ENCODE measurements at regions not wholly inside any gene's neighbourhood (a gene's known extent, or its start where the extent isn't known, plus 50 kb on each side); places are given as distances from the start of the nearest gene placed in this dataset.

DNA sequence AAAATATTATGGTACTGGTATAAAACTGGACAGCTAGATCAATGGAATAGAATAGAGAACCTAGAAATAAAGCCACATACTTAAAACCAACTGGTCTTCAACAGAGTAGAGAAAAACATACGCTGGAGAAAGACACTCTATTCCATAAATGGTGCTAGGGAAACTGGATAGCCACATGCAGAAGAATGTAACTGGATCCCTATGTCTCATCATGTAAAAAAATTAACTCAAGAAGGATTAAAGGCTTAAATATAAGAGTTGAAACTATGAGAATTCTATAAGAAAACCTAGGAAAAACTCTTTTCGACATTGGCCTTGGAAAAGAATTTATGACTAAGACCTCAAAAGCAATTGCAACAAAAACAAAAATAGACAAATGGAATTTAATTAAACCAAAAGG lies 114.6 kb downstream of the PCDH18 start:
- ChIA-PET POLR2A (no interaction called here), CTCF (no interaction called here)
- no peak for DNase-seq (ENCODE audit: low read depth in 1 of 2, low spot score in 1 of 2)
- no peak for FAIRE-seq
- no peak overlapping the region for H3K4me3 ChIP-seq
- TF ChIP-seq KDM5A (IDR thresholded peaks at IDR 0.05): no peak
- TF ChIP-seq, protein P1, sequence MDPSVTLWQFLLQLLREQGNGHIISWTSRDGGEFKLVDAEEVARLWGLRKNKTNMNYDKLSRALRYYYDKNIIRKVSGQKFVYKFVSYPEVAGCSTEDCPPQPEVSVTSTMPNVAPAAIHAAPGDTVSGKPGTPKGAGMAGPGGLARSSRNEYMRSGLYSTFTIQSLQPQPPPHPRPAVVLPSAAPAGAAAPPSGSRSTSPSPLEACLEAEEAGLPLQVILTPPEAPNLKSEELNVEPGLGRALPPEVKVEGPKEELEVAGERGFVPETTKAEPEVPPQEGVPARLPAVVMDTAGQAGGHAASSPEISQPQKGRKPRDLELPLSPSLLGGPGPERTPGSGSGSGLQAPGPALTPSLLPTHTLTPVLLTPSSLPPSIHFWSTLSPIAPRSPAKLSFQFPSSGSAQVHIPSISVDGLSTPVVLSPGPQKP (IDR thresholded peaks at IDR 0.05; ENCODE audit: low read depth, low read length): no peak
- no peak for TF ChIP-seq HDAC2 (IDR thresholded peaks at IDR 0.05)
- TF ChIP-seq RARB (CRISPR knock-in tag; IDR thresholded peaks at IDR 0.05): no peak
- TF ChIP-seq HOXB13 (CRISPR knock-in tag; IDR thresholded peaks at IDR 0.05; ENCODE audit: low read depth): no peak
- no peak for TF ChIP-seq BCL3 (IDR thresholded peaks at IDR 0.05)
- TF ChIP-seq, protein P2, sequence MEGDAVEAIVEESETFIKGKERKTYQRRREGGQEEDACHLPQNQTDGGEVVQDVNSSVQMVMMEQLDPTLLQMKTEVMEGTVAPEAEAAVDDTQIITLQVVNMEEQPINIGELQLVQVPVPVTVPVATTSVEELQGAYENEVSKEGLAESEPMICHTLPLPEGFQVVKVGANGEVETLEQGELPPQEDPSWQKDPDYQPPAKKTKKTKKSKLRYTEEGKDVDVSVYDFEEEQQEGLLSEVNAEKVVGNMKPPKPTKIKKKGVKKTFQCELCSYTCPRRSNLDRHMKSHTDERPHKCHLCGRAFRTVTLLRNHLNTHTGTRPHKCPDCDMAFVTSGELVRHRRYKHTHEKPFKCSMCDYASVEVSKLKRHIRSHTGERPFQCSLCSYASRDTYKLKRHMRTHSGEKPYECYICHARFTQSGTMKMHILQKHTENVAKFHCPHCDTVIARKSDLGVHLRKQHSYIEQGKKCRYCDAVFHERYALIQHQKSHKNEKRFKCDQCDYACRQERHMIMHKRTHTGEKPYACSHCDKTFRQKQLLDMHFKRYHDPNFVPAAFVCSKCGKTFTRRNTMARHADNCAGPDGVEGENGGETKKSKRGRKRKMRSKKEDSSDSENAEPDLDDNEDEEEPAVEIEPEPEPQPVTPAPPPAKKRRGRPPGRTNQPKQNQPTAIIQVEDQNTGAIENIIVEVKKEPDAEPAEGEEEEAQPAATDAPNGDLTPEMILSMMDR (IDR thresholded peaks at IDR 0.05): no peak
- no peak for TF ChIP-seq KDM1A (IDR thresholded peaks at IDR 0.05; ENCODE audit: low read depth)
- no peak for TF ChIP-seq CBX8 (IDR thresholded peaks at IDR 0.05)
- TF ChIP-seq, protein P3, sequence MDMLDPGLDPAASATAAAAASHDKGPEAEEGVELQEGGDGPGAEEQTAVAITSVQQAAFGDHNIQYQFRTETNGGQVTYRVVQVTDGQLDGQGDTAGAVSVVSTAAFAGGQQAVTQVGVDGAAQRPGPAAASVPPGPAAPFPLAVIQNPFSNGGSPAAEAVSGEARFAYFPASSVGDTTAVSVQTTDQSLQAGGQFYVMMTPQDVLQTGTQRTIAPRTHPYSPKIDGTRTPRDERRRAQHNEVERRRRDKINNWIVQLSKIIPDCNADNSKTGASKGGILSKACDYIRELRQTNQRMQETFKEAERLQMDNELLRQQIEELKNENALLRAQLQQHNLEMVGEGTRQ (IDR thresholded peaks at IDR 0.05): no peak
- TF ChIP-seq ZC3H11A (IDR thresholded peaks at IDR 0.05): no peak
- TF ChIP-seq ATOH8 (CRISPR knock-in tag; IDR thresholded peaks at IDR 0.05; ENCODE audit: low read depth): no peak
- TF ChIP-seq PHF8 (IDR thresholded peaks at IDR 0.05; ENCODE audit: borderline replicate concordance, low read depth): no peak
- TF ChIP-seq RAD21 (conservative IDR thresholded peaks at IDR 0.05 in 1 of 2, IDR thresholded peaks at IDR 0.05 in 1 of 2): no peak
- no peaks in the 10 kb centered on the region for H3K9me3 ChIP-seq
- no peak overlapping the region for H3K27ac ChIP-seq
- ATAC-seq: no peak
- 6% methylated on average over 2 of the region's 2 CpGs for WGBS (ENCODE audit: missing lambda C conversion rate)
- no peak overlapping the region for H3K4me2 ChIP-seq
- no peaks in the 10 kb centered on the region for H3K4me1 ChIP-seq

DNA sequence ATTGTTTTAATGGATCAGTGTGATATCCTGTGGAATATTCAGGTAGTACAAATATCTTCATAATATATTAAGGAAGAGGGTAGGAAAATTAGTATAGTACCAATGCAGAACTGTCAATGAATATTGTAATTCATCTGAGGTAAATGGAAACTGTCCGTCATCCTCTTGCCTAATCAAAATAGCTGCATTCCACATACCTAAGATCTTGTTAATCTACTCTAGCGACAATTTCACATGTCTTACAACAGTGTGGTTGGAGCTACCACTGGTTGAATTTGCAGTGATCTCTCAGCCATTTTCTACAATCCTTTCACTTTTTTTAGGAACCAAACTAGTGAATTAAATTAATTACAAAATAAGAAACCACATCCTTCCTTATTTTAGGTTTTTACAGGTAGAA lies 117.5 kb downstream of the PCDH18 start:
- DNase-seq (ENCODE audit: low read depth in 1 of 2, low spot score in 1 of 2): no peak
- FAIRE-seq: no peak
- no peaks in the 10 kb centered on the region for H3K9me3 ChIP-seq
- H3K4me2 ChIP-seq: no peak overlapping the region
- POLR2A ChIA-PET: no interaction called here
- WGBS (ENCODE audit: missing lambda C conversion rate): 31% methylated on average over 2 of the region's 2 CpGs
- CTCF ChIA-PET: no interaction called here
- H3K27ac ChIP-seq: no peak overlapping the region
- H3K4me1 ChIP-seq: no peaks in the 10 kb centered on the region
- H3K4me3 ChIP-seq: no peak overlapping the region
- no peak for TF ChIP-seq RAD21 (conservative IDR thresholded peaks at IDR 0.05 in 1 of 2, IDR thresholded peaks at IDR 0.05 in 1 of 2)
- TF ChIP-seq TP53 (CRISPR knock-in tag; IDR thresholded peaks at IDR 0.05): no peak
- TF ChIP-seq MYC (IDR thresholded peaks at IDR 0.05; ENCODE audit: borderline replicate concordance, low read length): no peak
- TF ChIP-seq, protein P1 (IDR thresholded peaks at IDR 0.05; ENCODE audit: low read depth, low read length): no peak
- no peak for TF ChIP-seq RARB (CRISPR knock-in tag; IDR thresholded peaks at IDR 0.05)
- no peak for TF ChIP-seq BHLHE40 (IDR thresholded peaks at IDR 0.05; ENCODE audit: low read depth, low read length)
- no peak for TF ChIP-seq PHF8 (IDR thresholded peaks at IDR 0.05; ENCODE audit: borderline replicate concordance, low read depth)
- no peak for TF ChIP-seq JUNB (IDR thresholded peaks at IDR 0.05)
- TF ChIP-seq KDM5A (IDR thresholded peaks at IDR 0.05): no peak
- no peak for TF ChIP-seq CBX2 (IDR thresholded peaks at IDR 0.05; ENCODE audit: borderline replicate concordance, low read depth)
- no peak for TF ChIP-seq BCL3 (IDR thresholded peaks at IDR 0.05)
- no peak for TF ChIP-seq ATOH8 (CRISPR knock-in tag; IDR thresholded peaks at IDR 0.05; ENCODE audit: low read depth)
- TF ChIP-seq FOXS1 (CRISPR knock-in tag; IDR thresholded peaks at IDR 0.05): no peak
- TF ChIP-seq JUN (IDR thresholded peaks at IDR 0.05): no peak
- TF ChIP-seq CBX8 (IDR thresholded peaks at IDR 0.05): no peak
- TF ChIP-seq HOXB5 (CRISPR knock-in tag; IDR thresholded peaks at IDR 0.05): no peak
- no peak for TF ChIP-seq POLR2A (IDR thresholded peaks at IDR 0.05; ENCODE audit: low read length)
- TF ChIP-seq RCOR1 (IDR thresholded peaks at IDR 0.05; ENCODE audit: low read depth, low read length): no peak
- TF ChIP-seq, protein P4, sequence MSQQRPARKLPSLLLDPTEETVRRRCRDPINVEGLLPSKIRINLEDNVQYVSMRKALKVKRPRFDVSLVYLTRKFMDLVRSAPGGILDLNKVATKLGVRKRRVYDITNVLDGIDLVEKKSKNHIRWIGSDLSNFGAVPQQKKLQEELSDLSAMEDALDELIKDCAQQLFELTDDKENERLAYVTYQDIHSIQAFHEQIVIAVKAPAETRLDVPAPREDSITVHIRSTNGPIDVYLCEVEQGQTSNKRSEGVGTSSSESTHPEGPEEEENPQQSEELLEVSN (IDR thresholded peaks at IDR 0.05; ENCODE audit: borderline replicate concordance, low read depth): no peak
- TF ChIP-seq HOXA7 (CRISPR knock-in tag; IDR thresholded peaks at IDR 0.05): no peak
- ATAC-seq: no peak

Data from A549 (cell line).